Amygdala (tissue), 56 donors: ENCODE measurements at regions not wholly inside any gene's neighbourhood (a gene's known extent, or its start where the extent isn't known, plus 50 kb on each side); places are given as distances from the start of the nearest gene placed in this dataset.

Experiments used
- DNase-seq, 56 donors: peaks; one replicate each; lab custom pipeline; 2025; lab: John Stamatoyannopoulos, UW

- peak in 1 of 56 donors; percentile 12 for DNase-seq
These were observed 85.8 kb upstream of the PREP start for GRCh38 chr6:105488516-105489215.

- no peak for DNase-seq
These were observed 84.3 kb upstream of the PREP start for GRCh38 chr6:105487040-105487790.

- no peak for DNase-seq
These were observed 82.6 kb upstream of the PREP start for GRCh38 chr6:105485456-105485855.

GRCh38 chr6:105484238-105485161, 81.6 kb upstream of the PREP start:
- no peak for DNase-seq

GRCh38 chr6:105483492-105483891, 80.6 kb upstream of the PREP start:
- no peak for DNase-seq

- DNase-seq = no peak
These were observed 80.0 kb upstream of the PREP start for GRCh38 chr6:105482921-105483320.

GRCh38 chr6:105482227-105482844, 79.5 kb upstream of the PREP start:
- peak in 4 of 56 donors; percentile 2 to 25 (median 2) for DNase-seq

GRCh38 chr6:105476978-105477377, 74.1 kb upstream of the PREP start:
- no peak for DNase-seq

- no peak for DNase-seq
These were observed 71.4 kb upstream of the PREP start for GRCh38 chr6:105474234-105474633.

- DNase-seq = no peak
These were observed 67.1 kb upstream of the PREP start for GRCh38 chr6:105469946-105470345.

GRCh38 chr6:105468850-105469249, 66.0 kb upstream of the PREP start:
- DNase-seq = no peak

GRCh38 chr6:105460860-105461259, 58.0 kb upstream of the PREP start:
- DNase-seq = no peak

- no peak for DNase-seq
These were observed 57.0 kb upstream of the PREP start for GRCh38 chr6:105459864-105460263.

GRCh38 chr6:105459049-105459448, 56.2 kb upstream of the PREP start:
- DNase-seq = no peak

- DNase-seq = no peak
These were observed 55.7 kb upstream of the PREP start for GRCh38 chr6:105458551-105458950.

- no peak for DNase-seq
These were observed 55.2 kb upstream of the PREP start for GRCh38 chr6:105458084-105458483.

GRCh38 chr6:105453968-105454367, 51.1 kb upstream of the PREP start:
- peak in 2 of 56 donors; percentile 5 to 8 for DNase-seq

- DNase-seq = peak in 21 of 56 donors; percentile 1 to 32 (median 9)
These were observed 50.3 kb upstream of the PREP start for GRCh38 chr6:105452924-105453756.
